IMR-90 (cell line): ENCODE measurements at regions not wholly inside any gene's neighbourhood (a gene's known extent, or its start where the extent isn't known, plus 50 kb on each side); places are given as distances from the start of the nearest gene placed in this dataset.

Source experiments
- ATAC-seq: fragments of 200-7000 bp; cut with Tn5 transposase; 2 replicates; pipeline ENCODE4 v1.9.1; 2020; ENCODE audit warnings: low read depth, mild to moderate bottlenecking, moderate library complexity
- BruUV-seq: library from RNA; stranded (reverse); fragments of 400-500 nt; replicated peaks from 2 replicates; lab custom pipeline; 2021; lab: Mats Ljungman, UMichigan
- CTCF ChIA-PET: fragments of 300-600 bp; formaldehyde crosslinking; extraction: SDS; loops from one replicate; lab custom pipeline; 2021; ENCODE audit warnings: antibody characterized with exemption; lab: Yijun Ruan, JAX
- POLR2A ChIA-PET: fragments of 300-600 bp; sonication (Branson Sonifier 250); formaldehyde crosslinking; loops from one replicate; lab custom pipeline; 2022; ENCODE audit warnings: antibody characterized with exemption; ENCODE audit not compliant: unreplicated experiment; lab: Charles Lee
- DNase-seq: peaks from one replicate; pipeline ENCODE4 v3.0.0; 2013
- H2AFZ ChIP-seq: replicated peaks from 2 replicates; pipeline ENCODE3; 2013; ENCODE audit warnings: low read length, mild to moderate bottlenecking; ENCODE audit not compliant: poor library complexity
- H2AK5ac ChIP-seq: 2 replicates; pipeline ENCODE4 v1.6.1; 2013; ENCODE audit warnings: low read depth, low read length, inconsistent platforms
- H2AK9ac ChIP-seq: replicated peaks from 2 replicates; pipeline ENCODE3; 2013; ENCODE audit warnings: mild to moderate bottlenecking, low read depth, low read length, moderate library complexity; ENCODE audit not compliant: poor library complexity
- H2BK120ac ChIP-seq: 2 replicates; pipeline ENCODE4 v1.6.1; 2013; ENCODE audit warnings: low read depth, low read length, inconsistent platforms
- H2BK15ac ChIP-seq: 3 replicates; pipeline ENCODE4 v1.6.1; 2013; ENCODE audit warnings: low read depth, low read length, inconsistent platforms
- H2BK20ac ChIP-seq: 2 replicates; pipeline ENCODE4 v1.6.1; 2013; ENCODE audit warnings: low read depth, mild to moderate bottlenecking, inconsistent platforms, low read length, moderate library complexity
- H2BK5ac ChIP-seq: 2 replicates; pipeline ENCODE4 v1.6.1; 2013; ENCODE audit warnings: mild to moderate bottlenecking, low read depth, low read length, inconsistent platforms; ENCODE audit not compliant: poor library complexity, severe bottlenecking
- H3K14ac ChIP-seq: replicated peaks from 2 replicates; pipeline ENCODE4 v1.6.1; 2013; ENCODE audit warnings: low read depth, low read length, inconsistent platforms
- H3K18ac ChIP-seq: 2 replicates; pipeline ENCODE4 v1.6.1; 2013; ENCODE audit warnings: low read depth, low read length, control low read depth
- H3K23ac ChIP-seq: 2 replicates; pipeline ENCODE4 v1.6.1; 2013; ENCODE audit warnings: low read depth, low read length, inconsistent platforms
- H3K27ac ChIP-seq: 2 replicates; pipeline ENCODE4 v1.5.1; 2013; ENCODE audit warnings: mild to moderate bottlenecking, control low read depth, low read length; ENCODE audit not compliant: insufficient read depth
- H3K27me3 ChIP-seq: 2 replicates; pipeline ENCODE4 v1.6.1; 2013; ENCODE audit warnings: low read length; ENCODE audit not compliant: control insufficient read depth, insufficient read depth
- H3K36me3 ChIP-seq: 2 replicates; pipeline ENCODE4 v1.6.1; 2013; ENCODE audit warnings: low read length, mixed read lengths; ENCODE audit not compliant: control insufficient read depth, insufficient read depth
- H3K4ac ChIP-seq: 2 replicates; pipeline ENCODE4 v1.6.1; 2013; ENCODE audit warnings: low read depth, low read length, inconsistent platforms
- H3K4me1 ChIP-seq: 2 replicates; pipeline ENCODE4 v1.6.1; 2013; ENCODE audit warnings: low read length, mixed read lengths; ENCODE audit not compliant: control insufficient read depth, insufficient read depth
- H3K4me2 ChIP-seq: 2 replicates; pipeline ENCODE4 v1.6.1; 2013; ENCODE audit warnings: low read depth, mild to moderate bottlenecking, control low read depth, low read length, moderate library complexity
- H3K4me3 ChIP-seq: 2 replicates; pipeline ENCODE4 v1.5.1; 2013; ENCODE audit warnings: low read depth, mild to moderate bottlenecking, control low read depth, low read length, moderate library complexity; ENCODE audit not compliant: insufficient read depth
- H3K56ac ChIP-seq: 2 replicates; pipeline ENCODE4 v1.6.1; 2013; ENCODE audit warnings: low read length, inconsistent platforms; ENCODE audit not compliant: insufficient read depth; ENCODE audit errors: extremely low read depth
- H3K79me1 ChIP-seq, 2 experiments: 2 replicates each; pipeline ENCODE4 v1.6.1; 2013; ENCODE audit warnings: low read length in 2 of 2, inconsistent platforms in 1 of 2, low read depth in 1 of 2
- H3K9ac ChIP-seq: 2 replicates; pipeline ENCODE4 v1.6.1; 2013; ENCODE audit warnings: low read depth, low read length, control low read depth
- H3K9me1 ChIP-seq: 2 replicates; pipeline ENCODE4 v1.6.1; 2013; ENCODE audit warnings: low read length, inconsistent platforms; ENCODE audit not compliant: insufficient read depth
- H3K9me3 ChIP-seq: 2 replicates; pipeline ENCODE4 v1.6.1; 2013; ENCODE audit warnings: low read length; ENCODE audit not compliant: control insufficient read depth, insufficient read depth
- H4K20me1 ChIP-seq: 2 replicates; pipeline ENCODE4 v1.6.1; 2013; ENCODE audit warnings: low read length, inconsistent platforms; ENCODE audit not compliant: insufficient read depth
- H4K5ac ChIP-seq: 2 replicates; pipeline ENCODE4 v1.6.1; 2013; ENCODE audit warnings: mild to moderate bottlenecking, low read depth, low read length, control low read depth
- H4K8ac ChIP-seq, 2 experiments: 2 replicates each; pipeline ENCODE4 v1.6.1; 2013; ENCODE audit warnings: low read depth in 2 of 2, low read length in 2 of 2, control low read depth in 1 of 2, inconsistent platforms in 1 of 2
- H4K91ac ChIP-seq: 2 replicates; pipeline ENCODE4 v1.6.1; 2013; ENCODE audit warnings: low read depth, low read length, inconsistent platforms; ENCODE audit not compliant: insufficient read depth
- BHLHE40 ChIP-seq: fragments of 150-350 bp; IDR thresholded peaks from 2 replicates; pipeline ENCODE4 v1.6.1; 2016; ENCODE audit warnings: mild to moderate bottlenecking, low read depth, low read length
- CEBPB ChIP-seq: IDR thresholded peaks from 2 replicates; pipeline ENCODE4 v1.6.1; 2012; ENCODE audit warnings: low read depth, low read length, improper control_type of control experiment
- CHD1 ChIP-seq: IDR thresholded peaks from 2 replicates; pipeline ENCODE4 v1.6.1; 2012; ENCODE audit warnings: low read depth, low read length, improper control_type of control experiment
- FOS ChIP-seq: fragments of 150-350 bp; IDR thresholded peaks from 2 replicates; pipeline ENCODE4 v1.6.1; 2016; ENCODE audit warnings: low read depth, low read length
- MAFK ChIP-seq: IDR thresholded peaks from 2 replicates; pipeline ENCODE4 v1.6.1; 2012; ENCODE audit warnings: low read depth, low read length, improper control_type of control experiment
- MAZ ChIP-seq: IDR thresholded peaks from 2 replicates; pipeline ENCODE4 v1.6.1; 2012; ENCODE audit warnings: low read depth, mild to moderate bottlenecking, low read length, improper control_type of control experiment, moderate library complexity, borderline replicate concordance
- MXI1 ChIP-seq: IDR thresholded peaks from 2 replicates; pipeline ENCODE4 v1.6.1; 2012; ENCODE audit warnings: low read depth, mild to moderate bottlenecking, low read length, moderate library complexity, borderline replicate concordance
- NFE2L2 ChIP-seq: fragments of 150-350 bp; IDR thresholded peaks from 2 replicates; pipeline ENCODE4 v1.6.1; 2016; ENCODE audit warnings: low read depth, mild to moderate bottlenecking, low read length
- POLR2A ChIP-seq: IDR thresholded peaks from 2 replicates; pipeline ENCODE4 v1.6.1; 2012; ENCODE audit warnings: mild to moderate bottlenecking, low read depth, low read length
- RAD21 ChIP-seq: IDR thresholded peaks from 2 replicates; pipeline ENCODE4 v1.6.1; 2012; ENCODE audit warnings: low read length, improper control_type of control experiment
- RCOR1 ChIP-seq: IDR thresholded peaks from 2 replicates; pipeline ENCODE4 v1.6.1; 2012; ENCODE audit warnings: mild to moderate bottlenecking, low read length, improper control_type of control experiment; ENCODE audit not compliant: insufficient replicate concordance
- RFX5 ChIP-seq: IDR thresholded peaks from 2 replicates; pipeline ENCODE4 v1.8.0; 2012; ENCODE audit warnings: low read depth, mild to moderate bottlenecking, low read length, moderate library complexity
- SMC3 ChIP-seq: fragments of 150-350 bp; IDR thresholded peaks from 2 replicates; pipeline ENCODE4 v1.6.1; 2016; ENCODE audit warnings: low read depth, mild to moderate bottlenecking, antibody characterized with exemption, low read length, moderate library complexity
- WGBS, 2 experiments: methylation state at CpG; one replicate each; pipeline versions ENCODE4 v1.1.5 to v1.1.7; 2013; ENCODE audit warnings: missing lambda C conversion rate in 2 of 2; ENCODE audit not compliant: insufficient read length in 1 of 2; ENCODE audit errors: extremely low coverage in 2 of 2; 5-methylcytosine and 5-hydroxymethylcytosine counted together
- dilution Hi-C: fragments of 300-500 bp; cut with HindIII; formaldehyde crosslinking; loops from one replicate; pipeline ENCODE4 v1.14.3; 2018; ENCODE audit warnings: low sequenced_read_pairs; ENCODE audit not compliant: unreplicated experiment
- in situ Hi-C: fragments of 300-500 bp; cut with MboI; formaldehyde crosslinking; loops from 3 replicates; pipeline ENCODE4 v1.14.3; 2019; ENCODE audit warnings: low sequenced_read_pairs, inconsistent platforms, mixed read lengths
- intact Hi-C: fragments of 100-400 bp; cut with micrococcal nuclease; formaldehyde crosslinking; loops from 2 replicates; pipeline ENCODE4 v1.10.0; 2022
- TF ChIP-seq, protein P1 (sequence below): conservative IDR thresholded peaks from 2 replicates; pipeline ENCODE4 v1.5.1; 2012; ENCODE audit warnings: mild to moderate bottlenecking, low read depth, low read length, improper control_type of control experiment
- TF ChIP-seq, protein P2 (sequence below): fragments of 150-350 bp; IDR thresholded peaks from 2 replicates; pipeline ENCODE4 v1.6.1; 2016; ENCODE audit warnings: low read depth, mild to moderate bottlenecking, low read length, moderate library complexity, borderline replicate concordance
- TF ChIP-seq, protein P3 (sequence below): fragments of 150-350 bp; IDR thresholded peaks from 2 replicates; pipeline ENCODE4 v1.6.1; 2017; ENCODE audit warnings: mild to moderate bottlenecking, antibody characterized with exemption, low read length, low read depth

DNA sequence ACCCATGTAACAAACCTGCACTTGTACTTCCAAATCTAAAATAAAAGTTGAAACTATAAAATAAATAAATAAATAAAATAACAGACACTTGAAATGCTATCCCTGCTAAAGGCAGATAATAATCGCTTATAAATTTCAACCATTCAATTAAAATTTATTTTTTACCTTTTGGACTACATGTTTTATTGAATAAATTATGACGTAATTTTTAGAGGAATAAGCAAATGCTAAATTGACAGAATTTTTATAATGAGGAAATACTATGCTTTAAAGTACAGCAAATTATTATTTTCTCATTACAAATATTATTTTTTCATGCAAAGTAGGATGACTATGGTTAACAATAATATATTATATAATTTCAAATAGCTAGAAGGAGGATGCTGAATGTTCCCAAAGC lies 658.6 kb upstream of the LMO3 start:
- no peak overlapping the region for H3K18ac ChIP-seq
- no peak overlapping the region for H3K23ac ChIP-seq
- no peak overlapping the region for H2BK5ac ChIP-seq
- H3K9me1 ChIP-seq, result no peaks in the 10 kb centered on the region
- in situ Hi-C loops (no loop called here), dilution Hi-C loops (no loop called here), intact Hi-C loops (no loop called here)
- H3K79me1 ChIP-seq, result no peaks in the 10 kb centered on the region
- CTCF ChIA-PET, result interaction anchor here (0.6 kb wide), 1 partner anchor 1363 kb away, joined by 3 read pairs; no protein-coding TSS in a partner anchor
- POLR2A ChIA-PET, result no interaction called here
- H3K27ac ChIP-seq, result no peak overlapping the region
- no peak overlapping the region for H3K4ac ChIP-seq
- H3K36me3 ChIP-seq, result no peaks in the 10 kb centered on the region
- ATAC-seq, result no peak
- H4K5ac ChIP-seq, result no peak overlapping the region
- H4K20me1 ChIP-seq, result no peaks in the 10 kb centered on the region
- no peak overlapping the region for H3K9ac ChIP-seq
- H2AK5ac ChIP-seq, result no peak overlapping the region
- no peak overlapping the region for H4K8ac ChIP-seq
- no peak overlapping the region for H3K4me2 ChIP-seq
- H3K4me3 ChIP-seq, result no peak overlapping the region
- H2AK9ac ChIP-seq, result no peak overlapping the region
- H3K9me3 ChIP-seq, result peaks cover 5% of the 10 kb centered on the region
- H3K56ac ChIP-seq, result no peak overlapping the region
- WGBS, 2 experiments, result no CpG with 5 or more reads among the region's 2 CpGs
- H4K91ac ChIP-seq, result no peak overlapping the region
- no peaks in the 10 kb centered on the region for H3K4me1 ChIP-seq
- no peak overlapping the region for H2BK15ac ChIP-seq
- H2AFZ ChIP-seq, result no peak overlapping the region
- H2BK20ac ChIP-seq, result no peak overlapping the region
- H2BK120ac ChIP-seq, result no peak overlapping the region
- no TSS peak for BruUV-seq
- TF ChIP-seq MAZ (no peak), RFX5 (no peak), RAD21 (no peak), CHD1 (no peak), MAFK (no peak), MXI1 (no peak), CEBPB (no peak), NFE2L2 (no peak), RCOR1 (no peak), POLR2A (no peak), SMC3 (no peak), BHLHE40 (no peak), FOS (no peak)
- TF ChIP-seq, protein P1, sequence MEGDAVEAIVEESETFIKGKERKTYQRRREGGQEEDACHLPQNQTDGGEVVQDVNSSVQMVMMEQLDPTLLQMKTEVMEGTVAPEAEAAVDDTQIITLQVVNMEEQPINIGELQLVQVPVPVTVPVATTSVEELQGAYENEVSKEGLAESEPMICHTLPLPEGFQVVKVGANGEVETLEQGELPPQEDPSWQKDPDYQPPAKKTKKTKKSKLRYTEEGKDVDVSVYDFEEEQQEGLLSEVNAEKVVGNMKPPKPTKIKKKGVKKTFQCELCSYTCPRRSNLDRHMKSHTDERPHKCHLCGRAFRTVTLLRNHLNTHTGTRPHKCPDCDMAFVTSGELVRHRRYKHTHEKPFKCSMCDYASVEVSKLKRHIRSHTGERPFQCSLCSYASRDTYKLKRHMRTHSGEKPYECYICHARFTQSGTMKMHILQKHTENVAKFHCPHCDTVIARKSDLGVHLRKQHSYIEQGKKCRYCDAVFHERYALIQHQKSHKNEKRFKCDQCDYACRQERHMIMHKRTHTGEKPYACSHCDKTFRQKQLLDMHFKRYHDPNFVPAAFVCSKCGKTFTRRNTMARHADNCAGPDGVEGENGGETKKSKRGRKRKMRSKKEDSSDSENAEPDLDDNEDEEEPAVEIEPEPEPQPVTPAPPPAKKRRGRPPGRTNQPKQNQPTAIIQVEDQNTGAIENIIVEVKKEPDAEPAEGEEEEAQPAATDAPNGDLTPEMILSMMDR, result no peak
- TF ChIP-seq, protein P2, sequence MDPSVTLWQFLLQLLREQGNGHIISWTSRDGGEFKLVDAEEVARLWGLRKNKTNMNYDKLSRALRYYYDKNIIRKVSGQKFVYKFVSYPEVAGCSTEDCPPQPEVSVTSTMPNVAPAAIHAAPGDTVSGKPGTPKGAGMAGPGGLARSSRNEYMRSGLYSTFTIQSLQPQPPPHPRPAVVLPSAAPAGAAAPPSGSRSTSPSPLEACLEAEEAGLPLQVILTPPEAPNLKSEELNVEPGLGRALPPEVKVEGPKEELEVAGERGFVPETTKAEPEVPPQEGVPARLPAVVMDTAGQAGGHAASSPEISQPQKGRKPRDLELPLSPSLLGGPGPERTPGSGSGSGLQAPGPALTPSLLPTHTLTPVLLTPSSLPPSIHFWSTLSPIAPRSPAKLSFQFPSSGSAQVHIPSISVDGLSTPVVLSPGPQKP, result no peak
- TF ChIP-seq, protein P3, sequence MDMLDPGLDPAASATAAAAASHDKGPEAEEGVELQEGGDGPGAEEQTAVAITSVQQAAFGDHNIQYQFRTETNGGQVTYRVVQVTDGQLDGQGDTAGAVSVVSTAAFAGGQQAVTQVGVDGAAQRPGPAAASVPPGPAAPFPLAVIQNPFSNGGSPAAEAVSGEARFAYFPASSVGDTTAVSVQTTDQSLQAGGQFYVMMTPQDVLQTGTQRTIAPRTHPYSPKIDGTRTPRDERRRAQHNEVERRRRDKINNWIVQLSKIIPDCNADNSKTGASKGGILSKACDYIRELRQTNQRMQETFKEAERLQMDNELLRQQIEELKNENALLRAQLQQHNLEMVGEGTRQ, result no peak
- H3K27me3 ChIP-seq, result no peaks in the 10 kb centered on the region
- no peak overlapping the region for H3K14ac ChIP-seq
- DNase-seq, result no peak
